Liver (tissue), 8 donors: ENCODE measurements at regions not wholly inside any gene's neighbourhood (a gene's known extent, or its start where the extent isn't known, plus 50 kb on each side); places are given as distances from the start of the nearest gene placed in this dataset.

ENCODE experiments used
- DNase-seq: peaks from one replicate; pipeline ENCODE4 v3.0.0-alpha.2; 2017; ENCODE audit warnings: low spot score
- H3K27ac ChIP-seq, 2 donors: one replicate each; pipeline ENCODE4 v1.7.0; 2013; ENCODE audit warnings: inconsistent platforms in 2 of 2, low read length in 2 of 2, control low read depth in 1 of 2, low read depth in 1 of 2, mild to moderate bottlenecking in 1 of 2
- H3K27me3 ChIP-seq, 4 donors: one replicate each; pipeline versions ENCODE4 v1.6.1 to v1.7.0; 2013; ENCODE audit warnings: low read length in 3 of 4, inconsistent platforms in 1 of 4, mild to moderate bottlenecking in 1 of 4, moderate library complexity in 1 of 4; ENCODE audit not compliant: control insufficient read depth in 4 of 4, insufficient read depth in 4 of 4
- H3K36me3 ChIP-seq, 4 donors: one replicate each; pipeline versions ENCODE4 v1.6.1 to v1.7.0; 2013; ENCODE audit warnings: low read length in 3 of 4, mild to moderate bottlenecking in 3 of 4, low read depth in 1 of 4, moderate library complexity in 1 of 4; ENCODE audit not compliant: control insufficient read depth in 4 of 4, insufficient read depth in 3 of 4
- H3K4me1 ChIP-seq, 4 donors: one replicate each; pipeline versions ENCODE4 v1.6.1 to v1.7.0; 2013; ENCODE audit warnings: low read length in 3 of 4, mild to moderate bottlenecking in 3 of 4, moderate library complexity in 1 of 4; ENCODE audit not compliant: control insufficient read depth in 4 of 4, insufficient read depth in 4 of 4
- H3K4me3 ChIP-seq, 3 donors: one replicate each; pipeline versions ENCODE4 v1.6.1 to v1.7.0; 2013; ENCODE audit warnings: low read length in 3 of 3, control low read depth in 1 of 3, low read depth in 1 of 3, mild to moderate bottlenecking in 1 of 3
- H3K9ac ChIP-seq, 2 donors: one replicate each; pipeline ENCODE4 v1.7.0; 2013; ENCODE audit warnings: low read length in 2 of 2, mild to moderate bottlenecking in 2 of 2, moderate library complexity in 2 of 2, control low read depth in 1 of 2, low read depth in 1 of 2
- H3K9me3 ChIP-seq, 4 donors: one replicate each; pipeline versions ENCODE4 v1.6.1 to v1.7.0; 2013; ENCODE audit warnings: low read length in 3 of 4; ENCODE audit not compliant: control insufficient read depth in 4 of 4
- ATF3 ChIP-seq: IDR thresholded peaks from 2 replicates; pipeline ENCODE4 v1.6.1; 2016; ENCODE audit warnings: antibody characterized with exemption
- CTCF ChIP-seq: fragments of 150-350 bp; IDR thresholded peaks from 2 replicates; pipeline ENCODE4 v1.5.1; 2017; ENCODE audit warnings: improper control_type of control experiment, low read depth, low read length; ENCODE audit not compliant: missing input control
- FOXA2 ChIP-seq: IDR thresholded peaks from 2 replicates; pipeline ENCODE4 v1.6.1; 2016; ENCODE audit warnings: antibody characterized with exemption
- GABPA ChIP-seq, 2 donors: IDR thresholded peaks in 1 of 2; conservative IDR thresholded peaks in 1 of 2; 2 replicates each; pipeline ENCODE4 v1.6.1; 2016; ENCODE audit warnings: antibody characterized with exemption in 2 of 2, mild to moderate bottlenecking in 1 of 2, moderate library complexity in 1 of 2
- HNF4A ChIP-seq, 2 donors: conservative IDR thresholded peaks; 2 replicates each; pipeline ENCODE4 v1.6.1; 2016; ENCODE audit warnings: antibody characterized with exemption in 2 of 2, mild to moderate bottlenecking in 2 of 2
- HNF4G ChIP-seq: IDR thresholded peaks from 2 replicates; pipeline ENCODE4 v1.6.1; 2016; ENCODE audit warnings: antibody characterized with exemption
- JUND ChIP-seq, 2 donors: IDR thresholded peaks; 2 replicates each; pipeline ENCODE4 v1.6.1; 2016; ENCODE audit warnings: antibody characterized with exemption in 2 of 2
- MAX ChIP-seq: IDR thresholded peaks from 2 replicates; pipeline ENCODE4 v1.6.1; 2016; ENCODE audit warnings: antibody characterized with exemption
- NR2F2 ChIP-seq: IDR thresholded peaks from 2 replicates; pipeline ENCODE4 v1.6.1; 2016; ENCODE audit warnings: antibody characterized with exemption
- RAD21 ChIP-seq, 2 donors: IDR thresholded peaks; 2 replicates each; pipeline ENCODE4 v1.6.1; 2016; ENCODE audit warnings: antibody characterized with exemption in 2 of 2, mild to moderate bottlenecking in 2 of 2
- REST ChIP-seq: IDR thresholded peaks from 2 replicates; pipeline ENCODE4 v1.6.1; 2016; ENCODE audit warnings: antibody characterized with exemption, mild to moderate bottlenecking
- RXRA ChIP-seq, 2 donors: IDR thresholded peaks; 2 replicates each; pipeline ENCODE4 v1.6.1; 2017 to 2018; ENCODE audit warnings: antibody characterized with exemption in 2 of 2, mild to moderate bottlenecking in 1 of 2
- SP1 ChIP-seq: IDR thresholded peaks from 2 replicates; pipeline ENCODE4 v1.6.1; 2018; ENCODE audit warnings: antibody characterized with exemption, mild to moderate bottlenecking
- TAF1 ChIP-seq: conservative IDR thresholded peaks from 2 replicates; pipeline ENCODE4 v1.6.1; 2016; ENCODE audit warnings: antibody characterized with exemption, mild to moderate bottlenecking
- YY1 ChIP-seq: IDR thresholded peaks from 2 replicates; pipeline ENCODE4 v1.6.1; 2016; ENCODE audit warnings: antibody characterized with exemption, mild to moderate bottlenecking
- ZBTB33 ChIP-seq: IDR thresholded peaks from 2 replicates; pipeline ENCODE4 v1.6.1; 2016; ENCODE audit warnings: antibody characterized with exemption
- WGBS: extraction: QIAGEN DNeasy Blood & Tissue Kit; methylation state at CpG from one replicate; pipeline ENCODE4 v1.1.7; 2013; 5-methylcytosine and 5-hydroxymethylcytosine counted together
- donor health status: healthy.
- donor health status: healthy.
- donor health status: healthy.
- donor health status: healthy.
- donor health status: healthy.

GRCh38 chr6:166770216-166771116, 143.4 kb upstream of the RPS6KA2 start:
- WGBS: 86% methylated on average over 19 of the region's 19 CpGs
- no peak overlapping the region for H3K27ac ChIP-seq
- H3K36me3 ChIP-seq: no peaks in the 10 kb centered on the region
- DNase-seq: no peak
- H3K4me1 ChIP-seq: peaks cover 0 to 16% (median 10%) of the 10 kb centered on the region in 4 donors
- H3K27me3 ChIP-seq: no peaks in the 10 kb centered on the region
- no peak overlapping the region for H3K4me3 ChIP-seq
- H3K9ac ChIP-seq: no peak overlapping the region
- TF ChIP-seq RAD21 (IDR thresholded peaks at IDR 0.05) (no peak), YY1 (no peak), ZBTB33 (no peak), MAX (no peak), CTCF (no peak), JUND (IDR thresholded peaks at IDR 0.05) (no peak), NR2F2 (no peak), TAF1 (no peak), FOXA2 (no peak)
- H3K9me3 ChIP-seq: no peaks in the 10 kb centered on the region

GRCh38 chr6:166769648-166770047, 142.6 kb upstream of the RPS6KA2 start:
- DNase-seq: no peak
- Histone ChIP-seq H3K4me3 (no peak overlapping the region), H3K27ac (no peak overlapping the region), H3K4me1 (peaks cover 0 to 16% (median 10%) of the 10 kb centered on the region in 4 donors), H3K36me3 (no peaks in the 10 kb centered on the region), H3K9ac (no peak overlapping the region), H3K9me3 (no peaks in the 10 kb centered on the region), H3K27me3 (no peaks in the 10 kb centered on the region)
- TF ChIP-seq ATF3 (no peak), SP1 (no peak), REST (no peak), HNF4A (conservative IDR thresholded peaks at IDR 0.05) (no peak), TAF1 (no peak), FOXA2 (no peak), ZBTB33 (no peak), HNF4G (no peak), MAX (no peak), GABPA (IDR thresholded peaks at IDR 0.05 in 1 of 2, conservative IDR thresholded peaks at IDR 0.05 in 1 of 2) (no peak), RXRA (IDR thresholded peaks at IDR 0.05) (no peak), JUND (IDR thresholded peaks at IDR 0.05) (no peak)
- 96% methylated on average over 7 of the region's 7 CpGs for WGBS
